ENCODE measurements at regions not wholly inside any gene's neighbourhood (a gene's known extent, or its start where the extent isn't known, plus 50 kb on each side); places are given as distances from the start of the nearest gene placed in this dataset.
"Not testable (repeated sequence)": the region's sequence is repeated elsewhere in the genome, so short reads cannot be mapped to it uniquely, and the experiment has no call there.

DNA sequence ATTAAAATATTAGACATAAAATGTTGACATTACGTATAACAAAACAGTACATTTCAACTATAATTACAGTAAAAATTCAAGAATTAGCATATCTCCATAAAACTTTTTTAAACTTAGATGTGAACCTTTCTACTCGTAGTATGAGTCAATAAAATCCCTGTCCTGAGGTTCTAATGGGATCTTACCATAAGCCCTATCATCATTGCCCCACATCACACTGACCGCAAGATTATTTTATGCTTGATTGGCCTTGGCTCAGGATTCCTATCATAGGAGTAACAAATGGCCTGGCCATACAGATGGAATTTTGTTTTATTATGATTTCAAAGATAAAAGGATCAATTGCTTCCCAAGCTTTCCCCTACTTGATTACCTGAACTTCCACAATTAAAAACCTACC, 238.3 kb downstream of the MEF2C start:
- intact Hi-C loops (cut with DNase I): no loop called here
- no peaks in the 10 kb centered on the region for H3K4me1 ChIP-seq (ENCODE audit: control insufficient read depth in 1 of 2, insufficient read depth in 2 of 2, low read length in 2 of 2)
- H3K27ac ChIP-seq (ENCODE audit: low read depth in 1 of 2, low read length in 2 of 2): no peak overlapping the region
- DNase-seq (no peak), ATAC-seq (ENCODE audit: low FRiP score) (no peak)
- no peak overlapping the region for H3K4me3 ChIP-seq (ENCODE audit: low read length in 2 of 2)
- no peaks in the 10 kb centered on the region for H3K36me3 ChIP-seq (ENCODE audit: control insufficient read depth in 1 of 2, insufficient read depth in 2 of 2, low read length in 1 of 2)
- no peaks in the 10 kb centered on the region for H3K27me3 ChIP-seq (ENCODE audit: control insufficient read depth in 1 of 2, insufficient read depth in 2 of 2, low read length in 1 of 2)
- H3K9me3 ChIP-seq (ENCODE audit: control insufficient read depth, low read length): no peaks in the 10 kb centered on the region
- 80 to 81% methylated on average over 3 of the region's 3 CpGs for WGBS, 2 donors

DNA sequence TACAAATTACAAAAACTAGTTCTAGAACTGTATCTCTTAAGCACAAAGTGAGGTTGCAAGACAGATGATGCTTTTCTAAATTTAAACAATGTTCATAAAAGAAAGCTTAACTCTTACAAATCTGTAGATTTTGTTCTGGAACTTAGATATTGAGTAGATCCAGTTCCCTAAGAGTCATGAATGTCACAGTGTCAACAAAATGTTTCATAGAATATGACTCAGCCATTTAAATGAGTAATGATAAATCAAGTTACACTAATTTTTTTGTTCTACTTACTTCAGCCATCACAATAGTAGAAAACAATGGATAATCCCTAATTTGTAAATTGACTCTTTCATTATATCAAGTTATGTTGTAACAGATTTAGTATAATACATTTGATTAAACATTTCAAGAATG, 239.7 kb downstream of the MEF2C start:
- no peak overlapping the region for H3K27ac ChIP-seq (ENCODE audit: low read depth in 1 of 2, low read length in 2 of 2)
- ATAC-seq (ENCODE audit: low FRiP score) (no peak), DNase-seq (no peak)
- H3K4me3 ChIP-seq (ENCODE audit: low read length in 2 of 2): no peak overlapping the region
- H3K9me3 ChIP-seq (ENCODE audit: control insufficient read depth, low read length): no peaks in the 10 kb centered on the region
- intact Hi-C loops (cut with DNase I): no loop called here
- H3K4me1 ChIP-seq (ENCODE audit: control insufficient read depth in 1 of 2, insufficient read depth in 2 of 2, low read length in 2 of 2): no peaks in the 10 kb centered on the region
- H3K27me3 ChIP-seq (ENCODE audit: control insufficient read depth in 1 of 2, insufficient read depth in 2 of 2, low read length in 1 of 2): no peaks in the 10 kb centered on the region
- H3K36me3 ChIP-seq (ENCODE audit: control insufficient read depth in 1 of 2, insufficient read depth in 2 of 2, low read length in 1 of 2): no peaks in the 10 kb centered on the region

DNA sequence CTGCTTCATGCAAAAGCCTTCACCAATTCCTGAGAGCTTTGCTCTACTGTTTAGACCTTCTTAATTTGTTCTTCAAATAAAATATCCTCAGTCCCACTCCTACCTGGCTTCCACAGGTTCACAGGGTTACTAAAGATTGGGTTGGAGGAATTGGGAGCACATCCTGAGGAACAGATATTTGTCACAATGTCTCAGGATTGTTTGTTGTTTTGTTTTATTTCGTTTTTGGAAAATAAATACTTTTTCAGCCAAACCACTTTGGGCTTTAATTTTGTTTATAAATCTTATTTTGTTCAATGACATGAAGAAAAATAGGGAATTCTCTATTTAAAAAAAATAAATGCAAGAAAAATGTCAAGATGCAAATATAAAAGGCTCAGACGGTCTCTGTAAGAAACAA, 249.0 kb downstream of the MEF2C start:
- DNase-seq (no peak), ATAC-seq (ENCODE audit: low FRiP score) (no peak)
- Histone ChIP-seq H3K9me3 (ENCODE audit: control insufficient read depth, low read length) (no peaks in the 10 kb centered on the region), H3K36me3 (ENCODE audit: control insufficient read depth in 1 of 2, insufficient read depth in 2 of 2, low read length in 1 of 2) (no peaks in the 10 kb centered on the region), H3K27me3 (ENCODE audit: control insufficient read depth in 1 of 2, insufficient read depth in 2 of 2, low read length in 1 of 2) (no peaks in the 10 kb centered on the region), H3K4me3 (ENCODE audit: low read length in 2 of 2) (no peak overlapping the region), H3K4me1 (ENCODE audit: control insufficient read depth in 1 of 2, insufficient read depth in 2 of 2, low read length in 2 of 2) (no peaks in the 10 kb centered on the region), H3K27ac (ENCODE audit: low read depth in 1 of 2, low read length in 2 of 2) (no peak overlapping the region)
- intact Hi-C loops (cut with DNase I): no loop called here
- WGBS, 2 donors: 24 to 32% methylated on average over 2 of the region's 2 CpGs

DNA sequence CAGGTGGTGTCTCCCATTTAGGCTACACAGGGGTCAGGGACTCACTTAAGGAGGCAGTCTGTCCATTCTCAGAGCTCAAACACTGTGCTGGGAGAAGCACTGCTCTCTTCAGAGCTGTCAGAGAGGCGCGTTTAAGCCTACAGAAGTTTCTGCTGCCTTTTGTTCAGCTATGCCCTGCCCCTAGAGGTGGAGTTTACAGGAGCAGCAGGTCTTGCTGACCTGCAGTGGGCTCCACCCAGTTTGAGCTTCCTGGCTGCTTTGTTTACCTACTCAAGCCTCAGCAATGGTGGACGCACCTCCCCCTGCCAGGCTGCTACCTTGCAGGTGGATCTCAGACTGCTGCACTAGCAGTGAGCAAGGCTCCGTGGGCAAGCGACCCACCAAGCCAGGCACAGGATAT, 260.1 kb downstream of the MEF2C start:
- intact Hi-C loops (cut with DNase I); H3K27me3 ChIP-seq (ENCODE audit: control insufficient read depth in 1 of 2, insufficient read depth in 2 of 2, low read length in 1 of 2); H3K4me3 ChIP-seq (ENCODE audit: low read length in 2 of 2); H3K27ac ChIP-seq (ENCODE audit: low read depth in 1 of 2, low read length in 2 of 2); H3K9me3 ChIP-seq (ENCODE audit: control insufficient read depth, low read length); H3K4me1 ChIP-seq (ENCODE audit: control insufficient read depth in 1 of 2, insufficient read depth in 2 of 2, low read length in 2 of 2); DNase-seq; ATAC-seq (ENCODE audit: low FRiP score); H3K36me3 ChIP-seq (ENCODE audit: control insufficient read depth in 1 of 2, insufficient read depth in 2 of 2, low read length in 1 of 2): not testable (repeated sequence)
- WGBS, 2 donors: 90 to 94% methylated on average over 5 of the region's 5 CpGs

DNA sequence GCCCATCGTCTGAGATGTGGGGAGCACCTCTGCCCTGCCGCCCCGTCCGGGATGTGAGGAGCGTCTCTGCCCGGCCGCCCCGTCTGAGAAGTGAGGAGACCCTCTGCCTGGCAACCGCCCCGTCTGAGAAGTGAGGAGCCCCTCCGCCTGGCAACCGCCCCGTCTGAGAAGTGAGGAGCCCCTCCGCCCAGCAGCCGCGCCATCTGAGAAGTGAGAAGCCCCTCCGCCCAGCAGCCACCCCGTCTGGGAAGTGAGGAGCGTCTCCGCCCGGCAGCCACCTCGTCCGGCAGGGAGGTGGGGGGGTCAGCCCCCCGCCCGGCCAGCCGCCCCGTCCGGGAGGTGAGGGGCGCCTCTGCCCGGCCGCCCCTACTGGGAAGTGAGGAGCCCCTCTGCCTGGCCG, 267.2 kb downstream of the MEF2C start:
- intact Hi-C loops (cut with DNase I); DNase-seq: not testable (repeated sequence)

DNA sequence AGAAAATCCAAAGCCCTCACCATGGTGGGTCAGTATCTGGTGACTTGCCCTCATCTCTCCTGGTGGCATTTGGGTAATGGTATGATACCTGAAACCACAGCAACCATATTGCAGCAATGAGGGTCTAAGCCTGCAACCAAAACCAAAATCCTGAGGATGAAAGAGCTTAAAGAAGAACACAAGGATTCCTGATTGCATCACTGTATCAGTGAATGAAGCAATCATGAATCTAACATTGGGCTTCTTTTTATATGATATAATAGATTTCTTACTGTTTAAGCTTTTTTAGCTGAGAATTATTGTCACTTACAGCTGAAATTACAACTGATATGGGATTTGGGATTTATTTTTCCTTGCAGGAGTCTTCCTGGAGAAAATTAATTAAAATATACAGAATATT, 269.9 kb downstream of the MEF2C start:
- DNase-seq (no peak), ATAC-seq (ENCODE audit: low FRiP score) (no peak)
- Histone ChIP-seq H3K4me1 (ENCODE audit: control insufficient read depth in 1 of 2, insufficient read depth in 2 of 2, low read length in 2 of 2) (no peaks in the 10 kb centered on the region), H3K27me3 (ENCODE audit: control insufficient read depth in 1 of 2, insufficient read depth in 2 of 2, low read length in 1 of 2) (no peaks in the 10 kb centered on the region), H3K9me3 (ENCODE audit: control insufficient read depth, low read length) (no peaks in the 10 kb centered on the region), H3K36me3 (ENCODE audit: control insufficient read depth in 1 of 2, insufficient read depth in 2 of 2, low read length in 1 of 2) (no peaks in the 10 kb centered on the region), H3K4me3 (ENCODE audit: low read length in 2 of 2) (no peak overlapping the region), H3K27ac (ENCODE audit: low read depth in 1 of 2, low read length in 2 of 2) (no peak overlapping the region)
- intact Hi-C loops (cut with DNase I): no loop called here

More for the DNA sequence above, 267.2 kb downstream of the MEF2C start:
- not testable (repeated sequence) for H3K4me1 ChIP-seq (ENCODE audit: control insufficient read depth in 1 of 2, insufficient read depth in 2 of 2, low read length in 2 of 2); H3K36me3 ChIP-seq (ENCODE audit: control insufficient read depth in 1 of 2, insufficient read depth in 2 of 2, low read length in 1 of 2); ATAC-seq (ENCODE audit: low FRiP score); H3K4me3 ChIP-seq (ENCODE audit: low read length in 2 of 2); H3K27me3 ChIP-seq (ENCODE audit: control insufficient read depth in 1 of 2, insufficient read depth in 2 of 2, low read length in 1 of 2); H3K27ac ChIP-seq (ENCODE audit: low read depth in 1 of 2, low read length in 2 of 2); H3K9me3 ChIP-seq (ENCODE audit: control insufficient read depth, low read length)
- WGBS, 2 donors: 95 to 98% methylated on average over 6 to 24 of the region's 32 CpGs

DNA sequence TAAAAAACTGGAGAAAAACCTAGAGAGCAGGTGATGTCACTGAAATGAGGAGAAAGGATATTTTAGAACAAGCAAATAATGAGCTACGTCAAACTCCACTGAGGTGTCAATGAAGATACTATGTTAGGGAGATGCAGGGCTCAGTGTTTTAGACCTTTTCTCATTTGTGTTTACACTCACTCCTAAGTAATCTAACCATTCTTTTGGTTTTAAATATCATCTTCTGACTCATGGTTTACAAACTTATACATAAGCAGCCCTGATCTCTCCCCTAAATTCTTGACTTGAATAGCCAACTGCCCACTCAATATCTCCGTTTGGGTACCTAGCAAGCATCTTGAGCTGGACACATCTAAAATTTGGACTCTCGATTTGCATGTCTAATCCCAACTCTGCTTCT, 272.4 kb downstream of the MEF2C start:
- Histone ChIP-seq H3K9me3 (ENCODE audit: control insufficient read depth, low read length) (no peaks in the 10 kb centered on the region), H3K27me3 (ENCODE audit: control insufficient read depth in 1 of 2, insufficient read depth in 2 of 2, low read length in 1 of 2) (no peaks in the 10 kb centered on the region), H3K4me3 (ENCODE audit: low read length in 2 of 2) (no peak overlapping the region), H3K36me3 (ENCODE audit: control insufficient read depth in 1 of 2, insufficient read depth in 2 of 2, low read length in 1 of 2) (no peaks in the 10 kb centered on the region), H3K27ac (ENCODE audit: low read depth in 1 of 2, low read length in 2 of 2) (no peak overlapping the region), H3K4me1 (ENCODE audit: control insufficient read depth in 1 of 2, insufficient read depth in 2 of 2, low read length in 2 of 2) (no peaks in the 10 kb centered on the region)
- WGBS, 2 donors: 79 to 86% methylated on average over 3 of the region's 3 CpGs
- ATAC-seq (ENCODE audit: low FRiP score): no peak
- intact Hi-C loops (cut with DNase I): no loop called here
- no peak for DNase-seq

DNA sequence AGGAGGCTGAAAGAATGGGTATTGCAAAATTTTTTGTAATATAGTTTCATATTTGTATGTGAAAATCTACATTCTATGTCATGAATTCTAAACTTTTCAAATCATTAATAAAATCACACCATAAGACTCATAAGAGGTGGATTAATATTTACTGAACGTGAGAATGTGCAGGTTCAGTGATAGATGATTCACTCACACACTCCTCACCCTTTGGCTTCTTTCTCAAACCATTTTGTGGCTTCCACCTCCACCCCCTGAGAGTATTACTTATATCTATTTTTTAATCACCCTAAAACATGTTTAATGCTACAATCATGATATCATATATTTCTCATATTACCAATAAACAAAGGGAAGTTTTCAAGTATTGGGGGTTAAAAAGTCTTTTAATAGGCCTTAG, 275.5 kb downstream of the MEF2C start:
- Histone ChIP-seq H3K4me3 (ENCODE audit: low read length in 2 of 2) (no peak overlapping the region), H3K27me3 (ENCODE audit: control insufficient read depth in 1 of 2, insufficient read depth in 2 of 2, low read length in 1 of 2) (no peaks in the 10 kb centered on the region), H3K27ac (ENCODE audit: low read depth in 1 of 2, low read length in 2 of 2) (no peak overlapping the region), H3K4me1 (ENCODE audit: control insufficient read depth in 1 of 2, insufficient read depth in 2 of 2, low read length in 2 of 2) (no peaks in the 10 kb centered on the region), H3K9me3 (ENCODE audit: control insufficient read depth, low read length) (no peaks in the 10 kb centered on the region), H3K36me3 (ENCODE audit: control insufficient read depth in 1 of 2, insufficient read depth in 2 of 2, low read length in 1 of 2) (no peaks in the 10 kb centered on the region)
- intact Hi-C loops (cut with DNase I): no loop called here
- DNase-seq (no peak), ATAC-seq (ENCODE audit: low FRiP score) (no peak)
- 50 to 71% methylated on average over 1 of the region's 1 CpG for WGBS, 2 donors

DNA sequence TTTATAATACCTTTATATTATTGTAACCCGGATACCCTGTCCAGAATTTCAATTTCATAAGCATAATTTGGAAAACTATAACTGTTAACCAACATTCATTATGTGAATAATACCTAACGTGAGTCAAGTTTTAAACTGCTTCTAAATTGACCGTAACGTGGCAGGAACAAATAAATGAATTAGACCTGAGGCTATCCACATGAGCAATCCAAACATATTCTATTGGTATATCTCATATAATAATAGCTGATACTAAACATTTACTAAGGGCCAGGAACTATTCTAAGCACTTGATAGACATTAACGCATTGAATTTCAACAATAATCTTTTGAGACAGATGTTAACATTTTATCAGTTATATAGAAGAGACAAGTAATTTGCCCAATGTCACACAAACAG, 276.4 kb downstream of the MEF2C start:
- WGBS, 2 donors: 76 to 78% methylated on average over 5 of the region's 5 CpGs
- H3K27ac ChIP-seq (ENCODE audit: low read depth in 1 of 2, low read length in 2 of 2): no peak overlapping the region
- no peaks in the 10 kb centered on the region for H3K36me3 ChIP-seq (ENCODE audit: control insufficient read depth in 1 of 2, insufficient read depth in 2 of 2, low read length in 1 of 2)
- DNase-seq (no peak), ATAC-seq (ENCODE audit: low FRiP score) (no peak)
- intact Hi-C loops (cut with DNase I): no loop called here
- no peaks in the 10 kb centered on the region for H3K27me3 ChIP-seq (ENCODE audit: control insufficient read depth in 1 of 2, insufficient read depth in 2 of 2, low read length in 1 of 2)
- no peaks in the 10 kb centered on the region for H3K4me1 ChIP-seq (ENCODE audit: control insufficient read depth in 1 of 2, insufficient read depth in 2 of 2, low read length in 2 of 2)
- no peak overlapping the region for H3K4me3 ChIP-seq (ENCODE audit: low read length in 2 of 2)
- H3K9me3 ChIP-seq (ENCODE audit: control insufficient read depth, low read length): no peaks in the 10 kb centered on the region

DNA sequence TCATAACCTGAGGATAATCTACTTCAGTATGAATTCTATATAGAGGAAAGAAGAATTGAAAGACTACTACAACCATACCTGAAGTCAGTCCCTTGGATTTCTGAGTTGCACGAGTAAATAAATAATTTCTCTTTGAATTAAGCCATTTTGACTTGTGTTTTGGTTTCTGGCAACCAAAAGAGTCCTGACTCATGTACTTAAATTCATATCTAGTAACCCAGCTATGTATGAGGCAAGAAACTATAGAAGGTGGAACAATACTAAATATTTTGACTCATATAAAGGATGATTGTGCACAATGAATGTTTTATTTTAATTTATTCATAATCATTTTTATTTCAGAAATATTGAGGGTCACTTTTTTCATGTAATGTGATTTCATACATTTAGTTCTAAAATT, 276.8 kb downstream of the MEF2C start:
- no peak overlapping the region for H3K4me3 ChIP-seq (ENCODE audit: low read length in 2 of 2)
- no peaks in the 10 kb centered on the region for H3K9me3 ChIP-seq (ENCODE audit: control insufficient read depth, low read length)
- WGBS, 2 donors: 69 to 73% methylated on average over 1 of the region's 1 CpG
- no peak for ATAC-seq (ENCODE audit: low FRiP score)
- no peak overlapping the region for H3K27ac ChIP-seq (ENCODE audit: low read depth in 1 of 2, low read length in 2 of 2)
- intact Hi-C loops (cut with DNase I): no loop called here
- no peaks in the 10 kb centered on the region for H3K4me1 ChIP-seq (ENCODE audit: control insufficient read depth in 1 of 2, insufficient read depth in 2 of 2, low read length in 2 of 2)
- H3K36me3 ChIP-seq (ENCODE audit: control insufficient read depth in 1 of 2, insufficient read depth in 2 of 2, low read length in 1 of 2): no peaks in the 10 kb centered on the region
- no peak for DNase-seq
- H3K27me3 ChIP-seq (ENCODE audit: control insufficient read depth in 1 of 2, insufficient read depth in 2 of 2, low read length in 1 of 2): no peaks in the 10 kb centered on the region

Measured in aorta (tissue), 5 donors.